COLO668 (cell line): ENCODE measurements at regions not wholly inside any gene's neighbourhood (a gene's known extent, or its start where the extent isn't known, plus 50 kb on each side); places are given as distances from the start of the nearest gene placed in this dataset.

ENCODE experiments used
- DNase-seq: peaks from one replicate; lab custom pipeline; 2025; ENCODE audit not compliant: unreplicated experiment; lab: John Stamatoyannopoulos, UW

DNA sequence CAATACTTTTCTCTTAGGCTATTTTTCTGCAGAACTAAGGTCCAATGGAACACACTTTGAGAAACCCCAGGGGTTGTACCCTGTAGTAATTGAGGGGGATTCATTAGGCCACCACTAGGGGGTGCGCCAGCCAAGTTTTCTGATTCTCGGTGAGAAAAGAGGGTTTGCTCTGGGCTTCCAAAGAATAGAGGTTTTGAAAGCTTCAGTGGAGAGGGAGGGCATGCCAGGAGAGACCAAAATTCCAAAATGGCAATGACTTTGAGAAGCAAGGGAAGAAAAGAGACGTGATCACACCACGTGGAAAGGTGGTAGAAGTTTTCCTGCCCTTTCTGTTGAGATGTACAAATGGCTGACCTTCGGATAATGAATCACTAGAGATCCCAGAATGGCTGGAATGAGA, 323.3 kb downstream of the RPS6KC1 start:
- DNase-seq = peak; percentile 81

DNA sequence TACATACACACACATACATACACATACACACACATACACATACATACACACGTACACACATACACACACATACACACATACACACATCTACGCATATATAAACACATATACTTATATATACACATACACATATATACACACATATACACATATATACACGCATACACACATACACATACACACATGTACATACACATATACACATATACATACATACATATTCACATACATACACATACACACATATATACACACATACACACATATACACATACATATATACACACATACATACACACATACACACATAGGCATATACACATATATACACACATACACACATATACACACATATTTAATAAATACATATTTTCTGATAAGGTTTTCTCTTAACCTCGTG, 324.0 kb downstream of the RPS6KC1 start:
- no peak for DNase-seq

DNA sequence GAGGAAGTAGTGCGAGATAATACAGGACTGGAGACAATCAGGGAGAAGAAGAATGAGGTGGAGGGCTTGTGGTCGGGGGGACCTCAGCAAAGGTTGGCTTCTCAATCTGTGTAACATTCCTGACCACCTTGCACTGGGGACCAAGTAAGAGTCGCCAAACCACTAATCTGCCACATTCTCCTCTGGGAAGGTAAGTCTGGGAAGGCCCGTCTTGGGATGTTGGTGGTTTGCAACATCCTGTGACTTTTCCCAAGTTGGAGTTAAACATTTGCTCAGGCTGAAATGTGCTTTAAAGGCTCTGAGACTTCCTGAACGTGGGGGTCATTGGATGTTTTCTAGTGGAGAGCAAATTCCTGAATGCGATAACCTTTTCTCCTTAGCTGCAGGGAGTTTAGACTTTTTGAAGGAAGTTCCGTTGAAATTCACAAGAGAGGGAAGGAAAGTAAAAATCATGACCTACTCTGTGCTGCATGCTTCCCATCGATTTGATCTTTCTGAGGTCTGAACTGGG, 325.9 kb downstream of the RPS6KC1 start:
- DNase-seq = no peak

DNA sequence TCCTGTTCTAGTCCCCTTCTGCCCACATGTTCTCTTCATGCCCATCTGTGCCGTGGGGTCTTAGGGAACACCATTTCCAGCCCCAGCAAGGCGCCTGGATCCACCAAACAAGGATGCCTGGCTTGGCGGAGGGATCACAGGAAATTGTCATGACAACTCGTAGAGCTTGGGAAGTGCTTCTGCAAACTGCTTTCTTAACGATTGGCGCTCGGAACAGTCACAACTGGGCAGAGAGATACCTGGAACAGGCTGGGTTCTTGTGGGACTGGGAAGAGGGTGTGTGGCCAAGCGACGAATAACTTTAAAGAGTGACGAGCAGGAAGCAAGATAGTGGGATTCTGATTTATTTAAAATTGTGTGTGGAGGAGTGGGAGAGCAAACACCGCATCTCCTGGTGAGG, 329.8 kb downstream of the RPS6KC1 start:
- no peak for DNase-seq

DNA sequence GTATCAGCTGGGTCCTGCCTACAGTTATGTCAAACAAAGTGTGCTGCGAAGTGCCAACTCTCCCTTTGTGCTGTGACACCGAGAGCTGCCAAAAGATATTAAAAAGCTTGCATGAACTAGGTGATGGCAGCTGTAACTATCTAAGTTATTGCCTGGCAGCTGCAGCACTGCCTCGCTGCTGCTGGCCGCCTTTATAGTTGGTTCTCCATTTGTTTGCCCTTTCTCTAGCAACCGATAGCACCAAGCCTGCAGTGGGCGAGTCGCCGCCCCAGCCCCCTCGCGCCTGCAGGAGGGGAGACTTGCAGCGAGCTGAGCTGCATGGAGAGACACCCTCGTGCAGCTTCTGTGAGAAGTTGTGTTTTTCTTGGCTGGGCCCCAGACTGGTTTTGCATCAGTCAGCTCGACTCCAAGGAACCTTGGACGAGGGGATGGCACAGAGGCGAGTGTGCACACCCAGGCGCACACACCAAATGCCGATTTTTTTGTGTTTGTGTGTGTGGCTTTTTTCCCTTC, 330.6 kb downstream of the RPS6KC1 start:
- DNase-seq = no peak

DNA sequence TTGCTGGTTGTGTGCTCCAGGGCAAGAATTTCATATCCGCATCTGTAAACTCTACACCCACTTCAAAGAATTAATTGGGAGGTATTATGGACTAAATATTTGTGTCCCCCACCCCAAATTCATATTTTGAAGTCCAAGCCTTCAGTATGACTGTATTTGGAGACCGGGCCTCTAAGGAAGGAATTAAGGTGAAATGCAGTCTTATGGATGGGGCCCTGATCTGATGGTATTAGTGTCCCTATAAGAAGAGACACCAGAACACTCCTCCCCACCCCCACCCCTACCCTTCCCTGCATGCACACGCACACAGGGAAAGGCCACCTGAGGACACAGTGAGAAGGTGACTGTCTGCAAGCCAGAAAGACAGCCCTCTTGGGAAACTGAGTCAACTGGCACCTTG, 332.4 kb downstream of the RPS6KC1 start:
- no peak for DNase-seq

DNA sequence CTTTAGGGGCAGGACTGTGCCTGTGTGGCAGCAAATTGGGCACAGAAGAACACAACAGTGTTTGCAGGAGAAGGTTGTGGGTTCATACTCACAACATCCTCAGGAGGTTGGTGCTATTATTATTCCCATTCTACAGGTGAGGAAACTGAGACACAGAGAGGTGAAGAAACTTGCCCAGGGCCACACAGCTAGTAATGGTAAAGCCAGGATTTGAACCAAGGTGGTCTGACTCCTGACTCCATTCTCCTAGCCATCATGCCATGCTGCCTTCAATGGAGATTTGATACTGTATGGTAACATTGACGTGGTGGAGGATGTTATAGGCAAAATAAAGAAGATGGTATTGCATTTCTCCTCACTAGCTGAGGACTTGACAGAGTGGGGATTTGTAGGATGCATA, 334.2 kb downstream of the RPS6KC1 start:
- DNase-seq = no peak

DNA sequence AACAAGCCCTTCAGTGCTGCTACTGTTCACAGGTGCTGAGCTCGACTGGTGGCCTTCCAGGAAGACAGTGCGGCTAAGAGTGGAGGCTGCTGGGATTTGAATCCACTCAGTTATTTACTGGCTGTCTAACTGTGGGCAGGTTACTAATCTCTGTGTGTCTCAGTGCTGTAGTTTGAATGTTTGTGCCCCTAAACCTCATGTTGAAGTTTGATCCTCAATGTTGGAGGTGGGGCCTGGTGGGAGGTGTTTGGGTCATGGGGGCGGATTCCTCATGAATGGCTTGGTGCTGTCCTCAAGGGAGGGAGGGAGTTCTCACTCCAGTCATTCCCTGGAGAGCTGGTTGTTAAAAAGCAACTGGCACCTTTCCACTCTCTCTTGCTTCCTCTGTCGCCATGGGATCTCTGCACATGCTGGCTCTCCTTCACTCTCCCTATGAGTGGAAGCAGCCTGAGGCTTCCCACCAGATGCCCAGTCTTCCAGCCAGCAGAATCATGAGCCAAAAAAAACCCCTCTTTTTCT, 334.8 kb downstream of the RPS6KC1 start:
- no peak for DNase-seq

DNA sequence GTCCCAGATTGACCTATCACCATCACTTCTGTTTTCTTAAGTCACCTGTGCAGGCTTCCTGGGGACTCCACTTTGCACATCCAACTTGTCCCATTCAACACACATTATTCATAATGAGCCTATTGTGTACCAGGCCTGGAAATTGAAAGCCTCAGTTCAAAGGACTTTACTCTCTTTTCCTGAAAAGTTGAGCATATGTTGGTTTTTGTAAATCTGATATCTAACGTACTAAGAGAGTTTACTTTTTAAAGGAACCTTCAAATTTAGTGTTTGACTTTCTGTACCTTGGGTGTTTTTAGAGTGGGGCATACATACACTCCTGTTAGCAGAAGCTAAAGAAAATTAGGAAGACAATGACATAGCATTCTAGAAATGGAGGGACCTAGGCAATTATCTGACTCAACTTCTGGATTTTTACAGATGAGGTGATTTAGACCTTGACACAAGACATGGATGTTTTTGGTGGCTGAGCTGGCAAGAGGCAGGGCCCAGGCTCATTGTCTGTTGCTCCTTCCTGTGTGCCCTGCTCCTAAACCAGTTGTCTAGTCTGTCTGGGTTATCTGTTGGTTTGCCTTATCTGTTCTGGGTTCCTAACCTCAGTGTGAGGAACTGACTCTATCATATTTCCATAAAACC, 336.5 kb downstream of the RPS6KC1 start:
- no peak for DNase-seq

DNA sequence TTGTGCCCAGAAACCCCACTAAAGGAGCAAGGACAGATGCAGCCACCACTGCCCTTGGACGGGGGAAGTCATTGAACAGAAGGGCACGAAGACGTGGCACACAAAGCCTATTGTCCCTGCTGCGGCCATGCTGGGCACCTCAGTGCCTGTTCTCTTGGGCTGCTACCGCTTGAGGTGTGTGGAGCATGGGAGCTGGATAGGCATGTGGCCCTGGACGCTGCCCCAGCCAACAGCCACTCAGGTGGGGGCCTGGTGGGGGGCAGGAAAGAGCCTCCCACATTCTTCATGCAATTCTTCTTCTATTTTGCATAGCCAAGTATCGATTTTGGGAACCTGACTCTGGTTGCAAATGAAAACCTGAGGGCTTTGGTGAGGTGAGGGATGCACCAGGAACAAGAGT, 337.2 kb downstream of the RPS6KC1 start:
- DNase-seq = no peak

DNA sequence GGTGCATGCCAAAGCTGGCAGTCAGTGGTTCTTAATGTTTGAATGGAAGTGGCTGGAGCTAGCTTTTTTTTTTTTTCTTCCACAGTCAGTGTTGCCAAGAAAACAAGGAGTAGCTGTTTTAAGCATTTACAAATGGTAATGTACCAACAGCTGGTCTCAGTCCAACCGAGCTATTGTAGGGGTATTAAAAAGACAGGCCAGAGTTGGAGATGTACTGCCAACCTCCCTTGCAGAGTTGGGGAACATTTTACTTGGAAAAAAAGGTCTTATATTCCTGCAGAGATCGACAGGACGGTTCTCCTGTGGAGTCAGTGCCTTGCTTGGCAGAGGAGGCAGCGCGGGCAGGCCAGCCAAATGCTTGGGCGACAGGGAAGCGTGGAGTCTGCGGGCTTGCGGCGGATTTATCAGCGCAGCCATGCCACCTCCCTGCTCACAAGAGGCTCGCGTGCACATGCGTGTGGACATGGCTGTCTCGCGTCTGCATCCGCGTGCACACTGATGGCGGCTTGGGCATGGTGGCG, 338.1 kb downstream of the RPS6KC1 start:
- DNase-seq = no peak

DNA sequence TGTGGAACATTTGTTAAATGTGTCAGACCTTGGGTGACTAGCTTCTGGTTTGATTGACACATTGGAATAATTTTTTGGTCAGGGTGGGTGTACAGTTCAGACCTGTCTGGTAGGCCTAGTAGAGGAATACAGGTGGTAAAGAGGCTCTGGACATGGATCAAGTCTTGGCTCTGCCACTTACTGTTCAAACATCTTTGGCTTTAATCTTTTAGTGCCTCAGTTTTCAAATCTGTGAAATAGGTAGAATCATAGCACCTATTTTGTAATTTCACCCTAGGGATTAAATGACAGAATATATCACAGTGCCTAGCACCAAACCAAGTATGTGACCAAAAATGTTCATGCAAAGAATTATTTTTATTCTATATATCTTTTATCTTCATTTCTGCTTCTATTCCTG, 340.4 kb downstream of the RPS6KC1 start:
- DNase-seq = no peak

DNA sequence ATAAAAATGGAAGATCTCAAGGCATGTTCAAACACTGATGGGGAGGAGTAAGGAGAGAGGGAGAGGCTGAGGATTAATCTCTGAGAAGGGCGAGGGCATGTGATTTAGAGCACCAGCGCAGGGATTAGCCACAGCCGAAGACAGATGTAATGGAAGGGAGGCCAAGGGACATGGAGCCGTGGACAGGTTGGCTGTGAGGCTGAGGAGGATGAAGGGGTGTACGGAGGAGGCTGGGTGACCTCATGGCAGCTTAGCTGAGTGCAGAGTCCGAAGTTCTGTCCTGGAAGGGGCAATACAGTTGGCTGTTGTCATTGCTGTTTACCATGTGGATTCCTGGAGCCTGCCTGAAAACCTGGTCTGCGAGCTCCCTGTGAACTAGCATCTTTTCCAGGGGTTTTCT, 342.8 kb downstream of the RPS6KC1 start:
- no peak for DNase-seq

DNA sequence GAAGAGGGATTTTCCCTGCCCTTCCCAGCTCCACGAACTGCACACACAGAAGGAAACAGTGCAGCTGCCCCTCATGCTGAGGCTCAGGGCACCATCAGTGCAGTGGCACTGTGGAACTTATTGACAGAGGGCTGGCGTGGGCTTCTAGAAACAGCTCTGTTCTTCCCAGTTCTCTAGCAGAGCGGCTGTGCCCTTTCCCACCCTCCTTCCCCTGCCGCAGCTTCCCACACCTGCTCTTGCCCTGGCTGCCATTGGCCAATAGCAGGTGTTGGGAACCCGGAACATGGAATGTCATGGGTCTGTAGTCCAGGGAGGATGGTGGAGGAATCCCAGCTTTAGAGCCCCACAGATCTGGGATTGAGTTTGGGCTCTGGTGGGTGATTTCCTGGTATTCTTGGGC, 343.8 kb downstream of the RPS6KC1 start:
- no peak for DNase-seq

DNA sequence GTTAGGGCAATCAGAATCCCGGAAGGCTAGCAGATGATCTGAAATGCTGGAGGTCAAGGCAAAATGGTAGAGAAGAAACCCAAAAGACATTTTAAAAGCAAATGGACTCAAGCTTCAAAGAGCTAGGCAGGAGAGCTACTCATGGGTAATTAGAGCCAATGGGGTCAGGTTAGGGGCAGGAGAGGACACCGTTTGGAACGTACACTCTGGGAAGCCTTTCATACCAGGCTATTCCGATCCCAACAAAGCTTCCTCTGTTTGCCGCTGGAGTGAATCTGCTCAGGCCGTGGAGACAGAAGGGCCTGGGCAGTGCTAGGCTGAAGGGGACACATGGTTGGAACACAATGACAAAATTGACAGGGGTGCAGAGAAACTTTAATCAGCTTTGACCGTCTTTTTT, 346.6 kb downstream of the RPS6KC1 start:
- no peak for DNase-seq

DNA sequence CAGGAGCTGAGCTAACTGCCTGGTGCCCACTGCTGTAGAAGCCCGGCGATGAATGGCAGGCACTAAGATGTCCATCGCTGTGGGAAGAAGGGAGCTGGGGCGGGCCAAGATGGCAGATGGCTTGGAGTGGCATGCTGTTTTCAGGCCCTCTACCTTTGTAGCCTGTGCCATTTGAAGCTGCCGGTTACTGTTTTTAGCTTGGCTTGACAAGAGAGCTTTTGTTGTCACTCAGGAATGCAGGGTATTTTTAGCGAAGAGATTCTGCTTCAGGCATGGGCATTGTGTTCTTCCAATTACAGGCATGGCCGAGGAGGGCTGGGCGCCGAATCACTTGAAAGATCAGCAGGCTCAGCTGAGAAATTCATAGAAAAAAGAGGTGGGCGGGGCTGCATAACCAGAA, 348.7 kb downstream of the RPS6KC1 start:
- DNase-seq = no peak

DNA sequence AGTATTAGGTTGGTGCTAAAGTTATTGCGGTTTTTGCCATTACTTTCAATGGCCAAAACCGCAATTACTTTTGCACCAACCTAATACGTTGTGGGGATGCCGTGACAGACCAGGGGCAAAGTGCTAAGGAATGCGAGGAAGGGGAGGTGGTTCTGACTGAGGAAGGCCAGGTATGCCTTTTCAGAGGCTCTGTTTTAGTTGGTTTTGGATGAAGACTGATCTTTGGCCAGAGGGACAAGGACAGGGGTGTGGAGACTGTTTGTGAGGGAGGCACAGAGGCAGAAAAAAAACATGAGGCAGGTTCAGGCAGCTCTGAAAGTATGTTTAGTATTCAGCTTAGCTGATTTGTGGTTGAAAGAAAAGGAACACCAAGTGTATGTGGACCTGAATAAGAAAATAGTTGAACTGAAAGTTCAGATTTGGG, 358.2 kb downstream of the RPS6KC1 start:
- DNase-seq = no peak

DNA sequence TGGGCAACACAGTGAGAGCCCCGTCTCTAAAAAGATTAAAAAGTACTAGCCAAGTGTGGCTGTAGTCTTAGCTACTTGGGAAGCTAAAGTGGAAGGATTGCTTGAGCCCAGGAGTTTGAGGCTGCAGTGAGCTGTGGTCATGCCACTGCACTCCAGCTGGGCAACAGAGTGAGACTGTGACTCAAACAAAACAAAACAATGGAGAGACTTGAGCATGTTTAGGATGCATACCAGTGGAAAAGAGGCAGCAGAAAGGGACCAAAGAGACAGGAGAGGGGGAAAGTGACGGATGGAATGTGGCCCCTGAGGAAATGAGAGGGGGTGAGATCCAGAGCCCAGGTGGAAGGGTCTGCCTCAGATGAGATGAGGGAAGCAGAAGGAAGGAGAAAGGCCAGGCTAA, 358.9 kb downstream of the RPS6KC1 start:
- DNase-seq = no peak

DNA sequence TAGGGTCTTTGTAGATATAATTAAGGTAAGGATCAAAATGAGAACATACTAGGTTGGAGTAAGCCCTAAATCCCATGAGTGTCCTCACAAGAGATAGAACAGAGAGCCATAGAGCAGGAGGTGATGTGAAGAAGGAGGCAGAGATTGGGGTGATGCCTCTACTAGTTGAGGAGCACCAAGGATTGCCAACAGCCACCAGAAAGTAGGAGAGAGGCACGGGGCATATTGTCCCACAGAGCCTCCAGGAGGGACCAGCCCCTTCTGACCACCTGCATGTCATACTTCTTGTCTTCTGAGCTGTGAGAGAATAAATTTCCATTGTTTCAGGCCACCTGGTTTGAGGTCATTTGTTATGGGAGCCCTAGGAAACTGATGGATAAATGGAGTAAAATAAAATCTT, 363.3 kb downstream of the RPS6KC1 start:
- no peak for DNase-seq

DNA sequence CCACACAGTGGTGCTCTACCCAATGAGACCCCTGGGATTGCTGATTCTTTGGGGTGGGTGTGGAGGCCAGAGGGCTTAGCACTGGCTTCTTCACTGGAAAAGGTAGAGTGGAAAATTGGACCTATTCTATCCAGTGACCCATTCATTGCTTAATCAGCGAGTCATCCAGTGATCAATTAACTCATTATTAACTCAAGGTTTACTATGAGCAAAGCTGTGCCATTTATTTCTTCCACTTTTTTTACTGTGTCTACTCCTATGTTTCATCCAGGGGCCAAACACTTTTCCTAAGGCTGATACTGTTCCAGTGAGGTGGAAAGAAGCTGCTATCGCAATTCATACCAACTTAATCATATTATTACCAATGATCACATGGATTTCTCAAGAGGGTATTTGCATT, 363.9 kb downstream of the RPS6KC1 start:
- no peak for DNase-seq

DNA sequence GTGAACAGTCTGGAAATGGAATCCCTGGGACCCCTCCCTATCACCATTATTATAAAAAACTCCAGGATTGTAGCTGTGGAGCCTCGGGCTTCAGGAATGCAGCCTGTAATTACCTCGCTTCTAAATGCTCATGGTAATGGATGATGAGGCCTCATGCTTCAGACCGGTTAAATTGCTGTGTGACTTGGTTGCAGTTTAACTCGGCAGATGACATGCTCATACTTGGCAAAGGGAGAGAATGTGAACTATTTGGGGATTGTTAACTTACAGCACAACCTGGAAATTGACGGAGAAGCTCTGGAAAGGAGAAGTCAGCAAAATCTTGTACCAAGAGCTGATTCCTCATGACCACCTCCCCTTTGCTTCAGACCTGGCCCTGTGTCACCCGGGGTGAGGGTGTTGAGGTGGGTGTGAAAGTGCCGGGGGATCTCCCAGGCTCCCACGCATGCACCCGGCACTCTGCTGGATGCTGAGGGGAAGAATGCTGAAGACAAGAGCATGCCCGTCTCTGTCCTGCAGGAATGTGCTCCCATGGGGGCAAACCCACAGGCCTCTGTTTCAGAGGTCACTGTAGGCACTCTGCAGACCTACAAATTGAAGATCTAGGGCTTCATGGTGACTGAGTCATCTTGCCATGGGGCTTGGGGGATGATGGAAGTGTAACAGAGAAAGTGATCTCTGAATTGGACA, 364.8 kb downstream of the RPS6KC1 start:
- no peak for DNase-seq
